ENCODE measurements at regions not wholly inside any gene's neighbourhood (a gene's known extent, or its start where the extent isn't known, plus 50 kb on each side); places are given as distances from the start of the nearest gene placed in this dataset.

GRCh38 chr20:60095456-60095855, 137.2 kb downstream of the CDH26 start:
- TF ChIP-seq CTCF (IDR thresholded peaks at IDR 0.05): no peak
- ChIA-PET POLR2A (no interaction called here), CTCF (no interaction called here)
- DNase-seq (no peak), ATAC-seq (ENCODE audit: low read depth) (no peak)
- intact Hi-C loops (cut with micrococcal nuclease): no loop called here
- no peaks in the 10 kb centered on the region for H3K4me1 Mint-ChIP-seq
- H3K4me3 Mint-ChIP-seq: no peak overlapping the region
- H3K27me3 Mint-ChIP-seq: no peaks in the 10 kb centered on the region
- no peak overlapping the region for H3K27ac Mint-ChIP-seq
- H3K36me3 Mint-ChIP-seq (ENCODE audit: low read depth): no peaks in the 10 kb centered on the region
- no peaks in the 10 kb centered on the region for H3K9me3 Mint-ChIP-seq

GRCh38 chr20:60096166-60096565, 137.9 kb downstream of the CDH26 start:
- H3K27ac Mint-ChIP-seq: no peak overlapping the region
- ATAC-seq (ENCODE audit: low read depth) (no peak), DNase-seq (no peak)
- intact Hi-C loops (cut with micrococcal nuclease): no loop called here
- no peaks in the 10 kb centered on the region for H3K4me1 Mint-ChIP-seq
- H3K36me3 Mint-ChIP-seq (ENCODE audit: low read depth): no peaks in the 10 kb centered on the region
- POLR2A ChIA-PET: no interaction called here
- no peaks in the 10 kb centered on the region for H3K9me3 Mint-ChIP-seq
- CTCF ChIA-PET: no interaction called here
- H3K4me3 Mint-ChIP-seq: no peak overlapping the region
- H3K27me3 Mint-ChIP-seq: no peaks in the 10 kb centered on the region
- TF ChIP-seq CTCF (IDR thresholded peaks at IDR 0.05): no peak

GRCh38 chr20:60097285-60097684, 139.1 kb downstream of the CDH26 start:
- intact Hi-C loops (cut with micrococcal nuclease): no loop called here
- POLR2A ChIA-PET: no interaction called here
- DNase-seq (no peak), ATAC-seq (ENCODE audit: low read depth) (no peak)
- Mint-ChIP-seq H3K36me3 (ENCODE audit: low read depth) (no peaks in the 10 kb centered on the region), H3K4me3 (no peak overlapping the region), H3K27ac (no peak overlapping the region), H3K4me1 (no peaks in the 10 kb centered on the region), H3K9me3 (no peaks in the 10 kb centered on the region), H3K27me3 (no peaks in the 10 kb centered on the region)
- no peak for TF ChIP-seq CTCF (IDR thresholded peaks at IDR 0.05)
- CTCF ChIA-PET: no interaction called here

- ATAC-seq (ENCODE audit: low read depth) (no peak), DNase-seq (no peak)
- intact Hi-C loops (cut with micrococcal nuclease): no loop called here
- CTCF ChIA-PET: no interaction called here
- TF ChIP-seq CTCF (IDR thresholded peaks at IDR 0.05): no peak
- POLR2A ChIA-PET: no interaction called here
- no peaks in the 10 kb centered on the region for H3K9me3 Mint-ChIP-seq
- no peak overlapping the region for H3K27ac Mint-ChIP-seq
- no peak overlapping the region for H3K4me3 Mint-ChIP-seq
- H3K27me3 Mint-ChIP-seq: no peaks in the 10 kb centered on the region
- no peaks in the 10 kb centered on the region for H3K4me1 Mint-ChIP-seq
- no peaks in the 10 kb centered on the region for H3K36me3 Mint-ChIP-seq (ENCODE audit: low read depth)
Measured at GRCh38 chr20:60100780-60101179, 142.6 kb downstream of the CDH26 start.

- DNase-seq (no peak), ATAC-seq (ENCODE audit: low read depth) (no peak)
- TF ChIP-seq CTCF (IDR thresholded peaks at IDR 0.05): no peak
- Mint-ChIP-seq H3K4me1 (no peaks in the 10 kb centered on the region), H3K9me3 (no peaks in the 10 kb centered on the region), H3K27ac (no peak overlapping the region), H3K27me3 (no peaks in the 10 kb centered on the region), H3K4me3 (no peak overlapping the region), H3K36me3 (ENCODE audit: low read depth) (no peaks in the 10 kb centered on the region)
- intact Hi-C loops (cut with micrococcal nuclease): no loop called here
- CTCF ChIA-PET: no interaction called here
- POLR2A ChIA-PET: no interaction called here
Measured at GRCh38 chr20:60101201-60101890, 143.1 kb downstream of the CDH26 start.

All from activated B cell treated with CpG ODN at 0.5 μM for 24 hours (primary cell).